OCI-LY7 (cell line): ENCODE measurements at regions not wholly inside any gene's neighbourhood (a gene's known extent, or its start where the extent isn't known, plus 50 kb on each side); places are given as distances from the start of the nearest gene placed in this dataset.

Experiments used
- BruUV-seq: library from RNA; stranded (reverse); fragments of 400-500 nt; replicated peaks from 2 replicates; lab custom pipeline; 2021; lab: Mats Ljungman, UMichigan
- CTCF ChIA-PET: fragments of 300-600 bp; sonication (Branson Sonifier 250); formaldehyde crosslinking; loops from one replicate; lab custom pipeline; 2022; ENCODE audit warnings: antibody characterized with exemption; ENCODE audit not compliant: unreplicated experiment; lab: Charles Lee
- POLR2A ChIA-PET: fragments of 300-600 bp; sonication (Branson Sonifier 250); formaldehyde crosslinking; loops from one replicate; lab custom pipeline; 2022; ENCODE audit warnings: antibody characterized with exemption; lab: Charles Lee
- DNase-seq: peaks from one replicate; pipeline ENCODE4 v3.0.0-alpha.2; 2015; ENCODE audit warnings: low spot score
- H2AFZ ChIP-seq: fragments of 200-600 bp; sonication (generic), shearing (Covaris generic); 2 replicates; pipeline ENCODE4 v1.6.1; 2014; ENCODE audit warnings: mild to moderate bottlenecking, antibody characterized with exemption, low read length, moderate library complexity
- H3K27ac ChIP-seq: fragments of 200-600 bp; sonication (generic); 2 replicates; pipeline ENCODE4 v1.5.1; 2014; ENCODE audit warnings: mixed run types, low read depth, mild to moderate bottlenecking, moderate library complexity, low read length, inconsistent platforms; ENCODE audit not compliant: poor library complexity, severe bottlenecking
- H3K36me3 ChIP-seq: fragments of 200-600 bp; sonication (generic); 2 replicates; pipeline ENCODE4 v1.6.1; 2014; ENCODE audit warnings: mild to moderate bottlenecking, antibody characterized with exemption, low read length, moderate library complexity, mixed read lengths; ENCODE audit not compliant: insufficient read depth
- H3K4me1 ChIP-seq: fragments of 200-600 bp; sonication (generic); 2 replicates; pipeline ENCODE4 v1.5.1; 2014; ENCODE audit warnings: mild to moderate bottlenecking, low read length; ENCODE audit not compliant: insufficient read depth, poor library complexity, severe bottlenecking
- H3K4me2 ChIP-seq: fragments of 200-600 bp; sonication (generic); 2 replicates; pipeline ENCODE4 v1.6.1; 2014; ENCODE audit warnings: mild to moderate bottlenecking, low read length
- H3K4me3 ChIP-seq: fragments of 200-600 bp; sonication (generic); 2 replicates; pipeline ENCODE4 v1.5.1; 2014; ENCODE audit warnings: mild to moderate bottlenecking, low read depth, low read length; ENCODE audit not compliant: poor library complexity, severe bottlenecking
- H3K79me2 ChIP-seq: fragments of 200-600 bp; sonication (generic); 2 replicates; pipeline ENCODE4 v1.6.1; 2016; ENCODE audit warnings: low read depth, mild to moderate bottlenecking, low read length, moderate library complexity, mixed read lengths; ENCODE audit not compliant: insufficient read depth
- H3K9me2 ChIP-seq: fragments of 200-600 bp; sonication (generic); 2 replicates; pipeline ENCODE4 v1.6.1; 2016; ENCODE audit warnings: mild to moderate bottlenecking, low read length, mixed read lengths; ENCODE audit not compliant: insufficient read depth
- H3K9me3 ChIP-seq: fragments of 200-600 bp; sonication (generic); 2 replicates; pipeline ENCODE4 v1.6.1; 2014; ENCODE audit warnings: mild to moderate bottlenecking, mixed run types, low read length, mixed read lengths
- H4K20me1 ChIP-seq: fragments of 200-600 bp; sonication (generic); 2 replicates; pipeline ENCODE4 v1.6.1; 2014; ENCODE audit warnings: mild to moderate bottlenecking, antibody characterized with exemption, low read length, moderate library complexity, mixed read lengths; ENCODE audit not compliant: insufficient read depth
- EZH2phosphoT487 ChIP-seq: fragments of 200-600 bp; sonication (generic); IDR thresholded peaks from 2 replicates; pipeline ENCODE4 v1.6.1; 2018; ENCODE audit warnings: low read depth, borderline replicate concordance, mild to moderate bottlenecking, mixed run types, antibody characterized with exemption, low read length, moderate library complexity, mixed read lengths
- intact Hi-C: fragments of 100-400 bp; cut with micrococcal nuclease; formaldehyde crosslinking; loops from one replicate; pipeline ENCODE4 v1.10.0; 2022; ENCODE audit not compliant: unreplicated experiment
- TF ChIP-seq, protein P1 (sequence below): fragments of 200-600 bp; sonication (generic); conservative IDR thresholded peaks from 2 replicates; pipeline ENCODE4 v1.5.1; 2014; ENCODE audit warnings: mild to moderate bottlenecking, antibody characterized with exemption, low read length, moderate library complexity, mixed read lengths

DNA sequence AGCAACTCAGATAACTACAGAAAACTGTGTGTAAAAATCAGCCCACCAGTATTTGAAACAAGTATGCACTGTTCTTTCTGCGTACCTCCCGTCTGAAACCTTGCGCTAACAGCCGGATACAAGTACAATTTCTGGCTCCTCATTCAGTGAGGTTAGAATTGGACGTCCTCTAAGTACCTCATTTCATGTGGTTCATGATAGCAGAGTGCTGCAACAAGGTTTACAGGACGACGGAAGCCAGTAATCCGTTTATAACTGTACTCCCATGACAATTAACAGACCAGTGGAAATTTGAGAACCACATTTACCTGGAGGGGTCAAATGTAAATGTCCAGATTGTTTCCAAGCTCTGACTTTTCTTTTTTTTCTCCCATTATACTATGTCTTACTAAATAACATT is 52.9 kb upstream of the TENM3 start:
- CTCF ChIA-PET, result no interaction called here
- intact Hi-C loops, result no loop called here
- H3K9me3 ChIP-seq, result no peaks in the 10 kb centered on the region
- H3K36me3 ChIP-seq, result no peaks in the 10 kb centered on the region
- H3K9me2 ChIP-seq, result no peaks in the 10 kb centered on the region
- no peaks in the 10 kb centered on the region for H4K20me1 ChIP-seq
- POLR2A ChIA-PET, result interaction anchor here (0.6 kb wide), 1 partner anchor 194 kb away, joined by 3 read pairs; no protein-coding TSS in a partner anchor
- TF ChIP-seq, protein P1, sequence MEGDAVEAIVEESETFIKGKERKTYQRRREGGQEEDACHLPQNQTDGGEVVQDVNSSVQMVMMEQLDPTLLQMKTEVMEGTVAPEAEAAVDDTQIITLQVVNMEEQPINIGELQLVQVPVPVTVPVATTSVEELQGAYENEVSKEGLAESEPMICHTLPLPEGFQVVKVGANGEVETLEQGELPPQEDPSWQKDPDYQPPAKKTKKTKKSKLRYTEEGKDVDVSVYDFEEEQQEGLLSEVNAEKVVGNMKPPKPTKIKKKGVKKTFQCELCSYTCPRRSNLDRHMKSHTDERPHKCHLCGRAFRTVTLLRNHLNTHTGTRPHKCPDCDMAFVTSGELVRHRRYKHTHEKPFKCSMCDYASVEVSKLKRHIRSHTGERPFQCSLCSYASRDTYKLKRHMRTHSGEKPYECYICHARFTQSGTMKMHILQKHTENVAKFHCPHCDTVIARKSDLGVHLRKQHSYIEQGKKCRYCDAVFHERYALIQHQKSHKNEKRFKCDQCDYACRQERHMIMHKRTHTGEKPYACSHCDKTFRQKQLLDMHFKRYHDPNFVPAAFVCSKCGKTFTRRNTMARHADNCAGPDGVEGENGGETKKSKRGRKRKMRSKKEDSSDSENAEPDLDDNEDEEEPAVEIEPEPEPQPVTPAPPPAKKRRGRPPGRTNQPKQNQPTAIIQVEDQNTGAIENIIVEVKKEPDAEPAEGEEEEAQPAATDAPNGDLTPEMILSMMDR, result no peak
- TF ChIP-seq EZH2phosphoT487, result no peak
- no peaks in the 10 kb centered on the region for H3K4me1 ChIP-seq
- no peak for DNase-seq
- no peak overlapping the region for H3K4me3 ChIP-seq
- H2AFZ ChIP-seq, result no peak overlapping the region
- H3K27ac ChIP-seq, result no peak overlapping the region
- H3K4me2 ChIP-seq, result no peak overlapping the region
- H3K79me2 ChIP-seq, result no peaks in the 10 kb centered on the region
- no TSS peak for BruUV-seq

DNA sequence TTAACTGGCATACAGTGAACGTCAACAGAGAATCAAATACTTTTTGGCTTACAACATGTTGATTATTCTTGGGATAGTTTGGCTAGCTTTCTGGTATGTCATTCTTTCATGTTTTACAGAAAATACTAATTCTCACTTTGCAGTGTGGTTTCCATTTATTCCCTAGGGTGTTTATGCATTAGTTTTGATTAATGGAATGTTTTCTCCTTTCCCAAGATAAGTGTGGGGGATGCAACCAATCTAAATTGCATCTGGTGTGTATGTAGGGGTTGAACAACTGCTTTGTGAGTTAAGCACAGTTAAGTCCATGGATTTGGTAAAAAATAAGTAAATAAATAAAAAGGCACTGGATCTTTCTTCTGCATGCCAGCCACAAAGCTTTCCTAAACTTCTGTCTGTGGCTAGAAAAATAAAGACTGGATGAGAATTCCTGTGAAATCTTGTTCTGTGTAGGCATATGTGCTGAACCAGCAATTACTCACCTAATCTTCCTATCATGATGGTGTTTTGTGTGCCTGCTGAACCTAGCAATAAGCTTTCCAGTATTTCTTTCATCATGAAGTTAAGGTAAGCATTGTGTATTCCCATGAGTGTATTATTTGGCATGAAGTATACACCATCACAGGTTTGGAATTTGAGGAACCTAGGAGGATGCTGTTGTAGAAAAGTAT is 50.6 kb upstream of the TENM3 start:
- DNase-seq, result no peak
- H3K9me3 ChIP-seq, result no peaks in the 10 kb centered on the region
- no peak overlapping the region for H3K4me2 ChIP-seq
- H2AFZ ChIP-seq, result no peak overlapping the region
- ChIA-PET POLR2A (no interaction called here), CTCF (no interaction called here)
- intact Hi-C loops, result no loop called here
- TF ChIP-seq, protein P1, result no peak
- TF ChIP-seq EZH2phosphoT487, result no peak
- H3K36me3 ChIP-seq, result no peaks in the 10 kb centered on the region
- H4K20me1 ChIP-seq, result no peaks in the 10 kb centered on the region
- no peaks in the 10 kb centered on the region for H3K9me2 ChIP-seq
- no peak overlapping the region for H3K27ac ChIP-seq
- no peaks in the 10 kb centered on the region for H3K4me1 ChIP-seq
- no TSS peak for BruUV-seq
- no peak overlapping the region for H3K4me3 ChIP-seq
- no peaks in the 10 kb centered on the region for H3K79me2 ChIP-seq

DNA sequence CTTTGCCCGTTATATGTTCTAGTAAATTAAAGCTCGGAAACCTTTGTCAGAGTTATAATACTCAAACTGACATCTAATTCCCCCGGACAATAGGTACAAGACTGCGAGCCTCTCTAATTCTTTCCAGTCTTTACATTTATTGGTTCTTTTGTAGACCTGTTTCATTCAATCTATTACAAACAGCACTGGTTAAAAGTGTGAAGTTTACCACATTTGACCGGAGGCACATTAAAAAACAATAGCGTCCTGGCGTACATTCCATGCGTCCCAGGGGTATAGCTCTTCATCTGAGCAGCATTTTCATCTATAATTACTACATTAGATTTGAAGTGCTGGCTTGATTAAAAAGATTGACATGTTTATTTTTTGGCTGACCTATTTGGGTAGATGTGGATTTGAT is 49.9 kb upstream of the TENM3 start:
- POLR2A ChIA-PET, result no interaction called here
- DNase-seq, result no peak
- BruUV-seq, result no TSS peak

More for the DNA sequence above, 49.9 kb upstream of the TENM3 start:
- intact Hi-C loops, result no loop called here
- H3K27ac ChIP-seq, result no peak overlapping the region
- CTCF ChIA-PET, result no interaction called here
- H3K9me2 ChIP-seq, result no peaks in the 10 kb centered on the region
- TF ChIP-seq, protein P1, result no peak
- TF ChIP-seq EZH2phosphoT487, result no peak
- no peaks in the 10 kb centered on the region for H3K4me1 ChIP-seq
- H3K36me3 ChIP-seq, result no peaks in the 10 kb centered on the region
- no peak overlapping the region for H3K4me3 ChIP-seq
- H2AFZ ChIP-seq, result no peak overlapping the region
- H4K20me1 ChIP-seq, result no peaks in the 10 kb centered on the region
- H3K79me2 ChIP-seq, result no peaks in the 10 kb centered on the region
- no peaks in the 10 kb centered on the region for H3K9me3 ChIP-seq
- no peak overlapping the region for H3K4me2 ChIP-seq
